Lung (tissue), 11 donors: ENCODE measurements at regions not wholly inside any gene's neighbourhood (a gene's known extent, or its start where the extent isn't known, plus 50 kb on each side); places are given as distances from the start of the nearest gene placed in this dataset.

Source experiments
- ATAC-seq: fragments of 200-7000 bp; cut with Tn5 transposase; one replicate; pipeline ENCODE4 v1.9.1; 2020; ENCODE audit warnings: moderate number of reproducible peaks; ENCODE audit not compliant: insufficient read depth, low FRiP score
- DNase-seq, 3 donors: peaks; one replicate each; pipeline ENCODE4 v3.0.0-alpha.2; 2013 to 2017
- H3K27ac ChIP-seq, 2 donors: one replicate each; pipeline ENCODE4 v1.5.1; 2013; ENCODE audit warnings: mild to moderate bottlenecking in 2 of 2, moderate library complexity in 2 of 2, control low read depth in 1 of 2, inconsistent platforms in 1 of 2, low read depth in 1 of 2, low read length in 1 of 2
- H3K27me3 ChIP-seq, 3 donors: one replicate each; pipeline ENCODE4 v1.5.1; 2013; ENCODE audit warnings: low read length in 2 of 3; ENCODE audit not compliant: control insufficient read depth in 3 of 3, insufficient read depth in 3 of 3
- H3K36me3 ChIP-seq, 4 donors: one replicate each; pipeline ENCODE4 v1.5.1; 2013; ENCODE audit warnings: low read length in 4 of 4, mild to moderate bottlenecking in 1 of 4, moderate library complexity in 1 of 4; ENCODE audit not compliant: control insufficient read depth in 4 of 4, insufficient read depth in 4 of 4
- H3K4me1 ChIP-seq, 5 donors: one replicate each; pipeline ENCODE4 v1.5.1; 2013; ENCODE audit warnings: low read length in 5 of 5, mild to moderate bottlenecking in 2 of 5, moderate library complexity in 1 of 5; ENCODE audit not compliant: control insufficient read depth in 5 of 5, insufficient read depth in 5 of 5
- H3K4me3 ChIP-seq: one replicate; pipeline ENCODE4 v1.5.1; 2013; ENCODE audit warnings: mild to moderate bottlenecking, control low read depth, moderate library complexity
- H3K9ac ChIP-seq, 2 donors: one replicate each; pipeline ENCODE4 v1.5.1; 2013; ENCODE audit warnings: low read length in 2 of 2, control low read depth in 1 of 2; ENCODE audit not compliant: insufficient read depth in 1 of 2
- H3K9me3 ChIP-seq, 4 donors: one replicate each; pipeline ENCODE4 v1.5.1; 2013; ENCODE audit warnings: low read length in 3 of 4, mild to moderate bottlenecking in 1 of 4, moderate library complexity in 1 of 4; ENCODE audit not compliant: control insufficient read depth in 4 of 4, insufficient read depth in 3 of 4
- WGBS, 2 donors: extraction: QIAGEN DNeasy Blood & Tissue Kit; methylation state at CpG; one replicate each; pipeline ENCODE4 v1.1.7; 2013; 5-methylcytosine and 5-hydroxymethylcytosine counted together
- TF ChIP-seq, protein P1 (sequence below): IDR thresholded peaks from 2 replicates; pipeline ENCODE4 v1.5.1; 2012; ENCODE audit warnings: mild to moderate bottlenecking; ENCODE audit errors: control extremely low read depth, extremely low read depth
- donor health status: control.
- donor health status: control.
- donor health status: Bipolar disorder and iron deficiency.
- donor health status: healthy.
- donor health status: DM: yes; HTN: yes; CAD: no.

GRCh38 chr18:39485696-39486095 lies 1920.1 kb upstream of the CELF4 start:
- no peak overlapping the region for H3K27ac ChIP-seq
- no peaks in the 10 kb centered on the region for H3K27me3 ChIP-seq
- WGBS, 2 donors = 64 to 66% methylated on average over 1 of the region's 1 CpG
- ATAC-seq (no peak), DNase-seq (no peak)
- H3K4me3 ChIP-seq = no peak overlapping the region
- peaks cover 0 to 36% (median 6%) of the 10 kb centered on the region in 5 donors for H3K4me1 ChIP-seq
- TF ChIP-seq, protein P1, sequence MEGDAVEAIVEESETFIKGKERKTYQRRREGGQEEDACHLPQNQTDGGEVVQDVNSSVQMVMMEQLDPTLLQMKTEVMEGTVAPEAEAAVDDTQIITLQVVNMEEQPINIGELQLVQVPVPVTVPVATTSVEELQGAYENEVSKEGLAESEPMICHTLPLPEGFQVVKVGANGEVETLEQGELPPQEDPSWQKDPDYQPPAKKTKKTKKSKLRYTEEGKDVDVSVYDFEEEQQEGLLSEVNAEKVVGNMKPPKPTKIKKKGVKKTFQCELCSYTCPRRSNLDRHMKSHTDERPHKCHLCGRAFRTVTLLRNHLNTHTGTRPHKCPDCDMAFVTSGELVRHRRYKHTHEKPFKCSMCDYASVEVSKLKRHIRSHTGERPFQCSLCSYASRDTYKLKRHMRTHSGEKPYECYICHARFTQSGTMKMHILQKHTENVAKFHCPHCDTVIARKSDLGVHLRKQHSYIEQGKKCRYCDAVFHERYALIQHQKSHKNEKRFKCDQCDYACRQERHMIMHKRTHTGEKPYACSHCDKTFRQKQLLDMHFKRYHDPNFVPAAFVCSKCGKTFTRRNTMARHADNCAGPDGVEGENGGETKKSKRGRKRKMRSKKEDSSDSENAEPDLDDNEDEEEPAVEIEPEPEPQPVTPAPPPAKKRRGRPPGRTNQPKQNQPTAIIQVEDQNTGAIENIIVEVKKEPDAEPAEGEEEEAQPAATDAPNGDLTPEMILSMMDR = no peak
- no peaks in the 10 kb centered on the region for H3K36me3 ChIP-seq
- no peaks in the 10 kb centered on the region for H3K9me3 ChIP-seq
- no peak overlapping the region for H3K9ac ChIP-seq

DNA sequence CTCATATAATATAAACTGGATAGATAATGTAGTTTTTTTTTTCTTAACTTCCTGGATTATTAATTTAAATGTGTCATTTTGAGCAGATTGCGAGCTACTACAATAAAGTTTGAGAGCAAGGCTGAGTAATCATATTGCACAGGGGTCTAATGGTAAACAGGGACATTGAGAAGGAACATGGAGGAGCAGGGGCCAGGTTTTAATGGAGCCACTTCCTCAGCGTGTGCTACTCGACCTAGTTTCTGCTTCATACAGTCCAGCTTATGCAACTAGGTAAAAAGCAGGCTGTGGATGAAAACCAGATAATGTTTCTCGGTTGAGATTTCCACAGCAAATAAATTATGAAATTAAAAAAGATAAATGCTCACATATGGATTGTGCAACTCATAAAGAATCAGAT lies 1915.7 kb upstream of the CELF4 start:
- WGBS, 2 donors = 57 to 66% methylated on average over 4 of the region's 4 CpGs
- Histone ChIP-seq H3K27ac (no peak overlapping the region), H3K36me3 (no peaks in the 10 kb centered on the region), H3K27me3 (no peaks in the 10 kb centered on the region), H3K9me3 (no peaks in the 10 kb centered on the region), H3K4me3 (no peak overlapping the region), H3K9ac (no peak overlapping the region), H3K4me1 (peaks cover 0 to 35% (median 3%) of the 10 kb centered on the region in 5 donors)
- peak in 2 of 3 donors; percentile 18 to 80 for DNase-seq
- ATAC-seq = no peak
- TF ChIP-seq, protein P1 = no peak

- peak; percentile 75 to 98 (median 96) for DNase-seq
- H3K27me3 ChIP-seq = no peaks in the 10 kb centered on the region
- ATAC-seq = no peak
- H3K9ac ChIP-seq = no peak overlapping the region
- no peak overlapping the region for H3K27ac ChIP-seq
- TF ChIP-seq, protein P1 = no peak
- H3K9me3 ChIP-seq = no peaks in the 10 kb centered on the region
- WGBS, 2 donors = 72 to 84% methylated on average over 4 of the region's 4 CpGs
- H3K4me1 ChIP-seq = peaks cover 0 to 35% (median 3%) of the 10 kb centered on the region in 5 donors
- H3K4me3 ChIP-seq = no peak overlapping the region
- H3K36me3 ChIP-seq = no peaks in the 10 kb centered on the region
Observed at GRCh38 chr18:39480494-39481195, 1915.0 kb upstream of the CELF4 start.

GRCh38 chr18:39464006-39464405 lies 1898.4 kb upstream of the CELF4 start:
- DNase-seq = no peak
- H3K9me3 ChIP-seq = no peaks in the 10 kb centered on the region
- TF ChIP-seq, protein P1 = no peak
- H3K27ac ChIP-seq = no peak overlapping the region
- no peaks in the 10 kb centered on the region for H3K27me3 ChIP-seq
- no peaks in the 10 kb centered on the region for H3K36me3 ChIP-seq
- H3K9ac ChIP-seq = no peak overlapping the region
- no peak for ATAC-seq
- no peak overlapping the region for H3K4me3 ChIP-seq
- H3K4me1 ChIP-seq = peaks cover 0 to 17% (median 0%) of the 10 kb centered on the region in 5 donors
